HepG2 (cell line): ENCODE measurements at regions not wholly inside any gene's neighbourhood (a gene's known extent, or its start where the extent isn't known, plus 50 kb on each side); places are given as distances from the start of the nearest gene placed in this dataset.

ENCODE experiments used
- ATAC-seq: fragments of 200-7000 bp; cut with Tn5 transposase; 3 replicates; pipeline ENCODE4 v1.9.1; 2020; ENCODE audit warnings: mild to moderate bottlenecking, moderate library complexity
- BruUV-seq: library from RNA; stranded (reverse); fragments of 400-500 nt; replicated peaks from 2 replicates; lab custom pipeline; 2021; lab: Mats Ljungman, UMichigan
- CTCF ChIA-PET: fragments of 300-600 bp; formaldehyde crosslinking; extraction: SDS; loops from one replicate; lab custom pipeline; 2021; ENCODE audit warnings: low total read pairs, inconsistent platforms, low intra/inter-chr PET ratio; lab: Yijun Ruan, JAX
- POLR2A ChIA-PET: fragments of 350-600 bp; sonication (Branson Sonifier 250); formaldehyde crosslinking; loops from one replicate; lab custom pipeline; 2020; ENCODE audit warnings: antibody characterized with exemption, inconsistent platforms; lab: Yijun Ruan, JAX
- DNase-seq: peaks from one replicate; pipeline ENCODE4 v3.0.0-alpha.2; 2015; ENCODE audit warnings: low spot score
- FAIRE-seq: peaks from 3 replicates; lab custom pipeline; 2011; peaks lifted over from hg19 to GRCh38; lab: Jason Lieb, UNC
- H2AFZ ChIP-seq: one replicate; pipeline ENCODE4 v1.6.1; 2011; ENCODE audit warnings: low read length, inconsistent platforms
- H3K27ac ChIP-seq: fragments of 300-600 bp; 3 replicates; pipeline ENCODE4 v1.8.0; 2011; ENCODE audit warnings: mixed run types, mild to moderate bottlenecking, mixed read lengths, low read length, inconsistent platforms; ENCODE audit not compliant: insufficient read depth; ENCODE audit errors: extremely low read length
- H3K27me3 ChIP-seq, 2 experiments: fragments of 200-600 bp in 1 of 2; 2 replicates in 1 of 2; 3 replicates in 1 of 2; pipeline versions ENCODE4 v1.6.0 to v1.8.0; 2011; ENCODE audit warnings: low read length in 2 of 2, mild to moderate bottlenecking in 2 of 2, moderate library complexity in 2 of 2, inconsistent platforms in 1 of 2; ENCODE audit not compliant: insufficient read depth in 2 of 2, control insufficient read depth in 1 of 2
- H3K36me3 ChIP-seq, 2 experiments: fragments of 200-600 bp in 1 of 2; replicated peaks in 1 of 2; 2 replicates in 1 of 2; 3 replicates in 1 of 2; pipeline versions ENCODE4 v1.5.1 to v1.8.0; 2011; ENCODE audit warnings: low read length in 2 of 2, inconsistent platforms in 1 of 2; ENCODE audit not compliant: insufficient read depth in 2 of 2, control insufficient read depth in 1 of 2
- H3K4me1 ChIP-seq: 2 replicates; pipeline ENCODE4 v1.5.1; 2012; ENCODE audit warnings: low read length, inconsistent platforms; ENCODE audit not compliant: insufficient read depth
- H3K4me2 ChIP-seq: 2 replicates; pipeline ENCODE4 v1.6.0; 2011; ENCODE audit warnings: low read depth, low read length, inconsistent platforms
- H3K4me3 ChIP-seq, 3 experiments: fragments of 200-600 bp in 1 of 3; sonication (generic), shearing (Covaris generic) in 1 of 3; replicated peaks in 1 of 3; 2 replicates each; pipeline ENCODE4 v1.5.1; 2011 to 2016; ENCODE audit warnings: low read length in 3 of 3, inconsistent platforms in 2 of 3, low read depth in 2 of 3, mild to moderate bottlenecking in 2 of 3, control low read depth in 1 of 3, mixed read lengths in 1 of 3; ENCODE audit not compliant: insufficient read depth in 1 of 3
- H3K79me2 ChIP-seq: one replicate; pipeline ENCODE4 v1.6.1; 2011; ENCODE audit warnings: low read length, inconsistent platforms; ENCODE audit not compliant: insufficient read depth
- H3K9ac ChIP-seq: 2 replicates; pipeline ENCODE4 v1.6.0; 2011; ENCODE audit warnings: mild to moderate bottlenecking, low read depth, low read length, inconsistent platforms; ENCODE audit not compliant: insufficient read depth
- H3K9me3 ChIP-seq: 2 replicates; pipeline ENCODE4 v1.5.1; 2012; ENCODE audit warnings: mild to moderate bottlenecking, low read length
- H4K20me1 ChIP-seq: 2 replicates; pipeline ENCODE4 v1.6.0; 2011; ENCODE audit warnings: inconsistent platforms, mild to moderate bottlenecking, low read length, moderate library complexity; ENCODE audit not compliant: insufficient read depth
- ATF7 ChIP-seq, 2 experiments: fragments of 450-650 bp in 1 of 2; sonication (generic) in 1 of 2; formaldehyde crosslinking in 1 of 2; IDR thresholded peaks; 2 replicates each; pipeline versions ENCODE4 v1.4.0 to v1.6.1; 2016 to 2020; ENCODE audit warnings: antibody characterized with exemption in 1 of 2, mild to moderate bottlenecking in 1 of 2, missing genetic modification reagents in 1 of 2
- HNF1A ChIP-seq, 2 experiments: sonication (generic) in 1 of 2; formaldehyde crosslinking in 1 of 2; IDR thresholded peaks; 2 replicates each; pipeline versions ENCODE4 v1.4.0 to v1.6.1; 2016 to 2020; ENCODE audit warnings: borderline replicate concordance in 1 of 2, low read depth in 1 of 2, mild to moderate bottlenecking in 1 of 2, missing genetic modification reagents in 1 of 2
- ZNF337 ChIP-seq: sonication (generic); formaldehyde crosslinking; IDR thresholded peaks from 2 replicates; pipeline ENCODE4 v1.5.1; 2020; ENCODE audit warnings: missing genetic modification reagents, low read depth, mild to moderate bottlenecking, borderline replicate concordance
- ZNF407 ChIP-seq: sonication (generic); formaldehyde crosslinking; IDR thresholded peaks from one replicate; pipeline ENCODE4 v1.5.1; 2020; ENCODE audit warnings: mild to moderate bottlenecking, missing genetic modification reagents; ENCODE audit errors: not compliant biosample characterization
- WGBS: methylation state at CpG from one replicate; pipeline ENCODE4 v1.1.6; 2017; ENCODE audit warnings: low lambda C conversion rate; 5-methylcytosine and 5-hydroxymethylcytosine counted together
- in situ Hi-C: cut with HindIII; loops from 2 replicates; pipeline ENCODE4 v1.10.0; 2017; ENCODE audit warnings: low pct_unique_long_range_greater_than_20kb; ENCODE audit not compliant: extremely low pct_ligation_motif_present
- intact Hi-C: fragments of 100-400 bp; cut with micrococcal nuclease; formaldehyde crosslinking; loops from one replicate; pipeline ENCODE4 v1.10.0; 2022; ENCODE audit not compliant: unreplicated experiment

GRCh38 chr7:121579639-121580038 is 183.5 kb upstream of the FAM3C start:
- H3K4me3 ChIP-seq, result no peak overlapping the region
- 0 out of 5 replicates have a peak, but pooled peaks cover 0 to 4% of the 10 kb centered on the region in 2 experiments for H3K27me3 ChIP-seq
- H3K9ac ChIP-seq, result no peak overlapping the region
- H3K4me2 ChIP-seq, result no peak overlapping the region
- H4K20me1 ChIP-seq, result no peaks in the 10 kb centered on the region
- no peak for ATAC-seq
- H3K4me1 ChIP-seq, result no peaks in the 10 kb centered on the region
- H3K36me3 ChIP-seq, result no peaks in the 10 kb centered on the region
- no peak for FAIRE-seq
- ChIA-PET CTCF (no interaction called here), POLR2A (no interaction called here)
- H3K27ac ChIP-seq, result no peak overlapping the region
- no peak for DNase-seq
- no peak overlapping the region for H2AFZ ChIP-seq
- no TSS peak for BruUV-seq
- H3K79me2 ChIP-seq, result no peaks in the 10 kb centered on the region
- H3K9me3 ChIP-seq, result no peaks in the 10 kb centered on the region
- 0% methylated on average over 1 of the region's 1 CpG for WGBS
- TF ChIP-seq HNF1A (IDR thresholded peaks at IDR 0.05; ENCODE audit: low read depth) (no peak), HNF1A (CRISPR knock-in tag; IDR thresholded peaks at IDR 0.05; ENCODE audit: borderline replicate concordance) (no peak)
- intact Hi-C loops (no loop called here), in situ Hi-C loops (no loop called here)

GRCh38 chr7:121578669-121579068 is 182.6 kb upstream of the FAM3C start:
- intact Hi-C loops, result no loop called here
- H3K9ac ChIP-seq, result no peak overlapping the region
- no peaks in the 10 kb centered on the region for H4K20me1 ChIP-seq
- in situ Hi-C loops, result no loop called here
- ATAC-seq (no peak), FAIRE-seq (no peak), DNase-seq (no peak)
- no peak overlapping the region for H2AFZ ChIP-seq
- 0 out of 5 replicates have a peak, but pooled peaks cover 0 to 4% of the 10 kb centered on the region in 2 experiments for H3K27me3 ChIP-seq
- 3% methylated on average over 3 of the region's 3 CpGs for WGBS
- no peaks in the 10 kb centered on the region for H3K9me3 ChIP-seq
- ChIA-PET POLR2A (no interaction called here), CTCF (no interaction called here)
- H3K27ac ChIP-seq, result no peak overlapping the region
- H3K36me3 ChIP-seq, result no peaks in the 10 kb centered on the region
- BruUV-seq, result no TSS peak
- no peaks in the 10 kb centered on the region for H3K4me1 ChIP-seq
- H3K79me2 ChIP-seq, result no peaks in the 10 kb centered on the region
- H3K4me3 ChIP-seq, result no peak overlapping the region
- no peak overlapping the region for H3K4me2 ChIP-seq
- TF ChIP-seq ZNF407 (CRISPR knock-in tag) (no peak), ZNF337 (no peak), ATF7 (IDR thresholded peaks at IDR 0.05) (peak; percentile 62), ATF7 (CRISPR knock-in tag; IDR thresholded peaks at IDR 0.05) (no peak)
